Activated CD4-positive, alpha-beta memory T cell treated with anti-CD3 and anti-CD28 coated beads for 36 hours (primary cell): ENCODE measurements at regions not wholly inside any gene's neighbourhood (a gene's known extent, or its start where the extent isn't known, plus 50 kb on each side); places are given as distances from the start of the nearest gene placed in this dataset.
"Not testable (repeated sequence)": the region's sequence is repeated elsewhere in the genome, so short reads cannot be mapped to it uniquely, and the experiment has no call there.

ENCODE experiments used
- CTCF ChIA-PET: fragments of 350-600 bp; sonication (Branson Sonifier 250); formaldehyde crosslinking; loops from one replicate; lab custom pipeline; 2021; ENCODE audit warnings: antibody characterized with exemption, inconsistent platforms; lab: Charles Lee
- POLR2A ChIA-PET: fragments of 350-600 bp; sonication (Branson Sonifier 250); formaldehyde crosslinking; loops from one replicate; lab custom pipeline; 2021; ENCODE audit warnings: antibody characterized with exemption; lab: Charles Lee
- DNase-seq: peaks from one replicate; pipeline ENCODE4 v3.0.0-alpha.2; 2020
- H3K27ac Mint-ChIP-seq: one replicate; pipeline ENCODE4 v1.8.0; 2021; ENCODE audit warnings: mixed read lengths
- H3K27me3 Mint-ChIP-seq: one replicate; pipeline ENCODE4 v1.8.0; 2021; ENCODE audit warnings: mixed read lengths
- H3K36me3 Mint-ChIP-seq: one replicate; pipeline ENCODE4 v1.8.0; 2021; ENCODE audit warnings: mixed read lengths
- H3K4me1 Mint-ChIP-seq: one replicate; pipeline ENCODE4 v1.8.0; 2021; ENCODE audit warnings: low read depth, mixed read lengths
- H3K4me3 Mint-ChIP-seq: one replicate; pipeline ENCODE4 v1.8.0; 2021; ENCODE audit warnings: mild to moderate bottlenecking, mixed read lengths
- H3K9me3 Mint-ChIP-seq: one replicate; pipeline ENCODE4 v1.8.0; 2021; ENCODE audit warnings: mixed read lengths
- intact Hi-C: fragments of 100-400 bp; cut with micrococcal nuclease; formaldehyde crosslinking; loops from one replicate; pipeline ENCODE4 v1.15.1; 2023

DNA sequence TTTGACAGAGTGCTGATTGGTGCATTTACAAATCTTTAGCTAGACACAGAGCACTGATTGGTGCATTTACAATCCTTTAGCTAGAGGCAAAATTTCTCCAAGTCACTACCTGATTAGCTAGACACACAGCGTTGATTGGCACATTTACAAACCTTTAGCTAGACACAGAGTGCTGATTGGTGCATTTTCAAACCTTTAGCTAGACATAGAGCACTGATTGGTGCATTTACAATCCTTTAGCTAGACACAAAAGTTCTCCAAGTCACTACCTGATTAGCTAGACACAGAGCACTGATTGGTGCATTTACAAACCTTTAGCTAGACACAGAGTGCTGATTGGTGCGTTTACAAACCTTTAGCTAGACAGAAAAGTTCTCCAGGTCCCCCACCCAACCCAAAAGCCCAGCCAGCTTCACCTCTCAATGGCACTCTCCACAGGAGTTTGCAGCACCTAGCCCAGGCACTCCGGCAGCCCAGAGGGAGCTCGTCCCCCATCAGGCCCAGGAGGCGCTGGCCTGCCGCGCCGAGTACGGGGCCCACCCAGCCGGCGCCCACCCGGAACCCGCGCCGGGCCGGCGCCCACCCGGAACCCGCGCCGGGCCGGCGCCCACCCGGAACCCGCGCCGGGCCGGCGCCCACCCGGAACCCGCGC is 241.8 kb downstream of the ASXL3 start:
- DNase-seq, H3K36me3 Mint-ChIP-seq, H3K4me1 Mint-ChIP-seq, H3K4me3 Mint-ChIP-seq, POLR2A ChIA-PET, intact Hi-C loops, CTCF ChIA-PET, H3K9me3 Mint-ChIP-seq, H3K27me3 Mint-ChIP-seq, H3K27ac Mint-ChIP-seq: not testable (repeated sequence)

DNA sequence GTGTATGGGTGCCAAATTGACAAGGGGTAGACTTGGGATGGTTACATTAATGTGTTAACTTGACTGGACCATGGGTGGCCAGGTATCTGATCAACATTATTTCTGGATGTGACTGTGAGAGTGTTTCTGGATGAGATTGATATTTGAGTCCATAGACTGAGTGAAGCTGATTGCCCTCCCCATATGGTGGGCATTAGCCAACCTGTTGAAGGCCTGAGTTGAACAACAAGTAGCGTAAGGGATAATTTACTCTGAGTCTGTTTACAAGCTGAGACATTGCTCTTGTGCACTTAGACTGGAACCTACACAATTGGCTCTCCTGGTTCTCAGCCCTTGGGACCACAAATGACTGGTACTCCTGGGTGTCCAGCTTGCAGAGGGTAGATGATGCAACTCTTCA is 240.1 kb downstream of the ASXL3 start:
- Mint-ChIP-seq H3K9me3 (peaks cover 7% of the 10 kb centered on the region), H3K36me3 (no peaks in the 10 kb centered on the region), H3K27me3 (no peaks in the 10 kb centered on the region), H3K4me1 (no peaks in the 10 kb centered on the region), H3K4me3 (no peak overlapping the region), H3K27ac (no peak overlapping the region)
- intact Hi-C loops = no loop called here
- no peak for DNase-seq
- ChIA-PET CTCF (no interaction called here), POLR2A (no interaction called here)

DNA sequence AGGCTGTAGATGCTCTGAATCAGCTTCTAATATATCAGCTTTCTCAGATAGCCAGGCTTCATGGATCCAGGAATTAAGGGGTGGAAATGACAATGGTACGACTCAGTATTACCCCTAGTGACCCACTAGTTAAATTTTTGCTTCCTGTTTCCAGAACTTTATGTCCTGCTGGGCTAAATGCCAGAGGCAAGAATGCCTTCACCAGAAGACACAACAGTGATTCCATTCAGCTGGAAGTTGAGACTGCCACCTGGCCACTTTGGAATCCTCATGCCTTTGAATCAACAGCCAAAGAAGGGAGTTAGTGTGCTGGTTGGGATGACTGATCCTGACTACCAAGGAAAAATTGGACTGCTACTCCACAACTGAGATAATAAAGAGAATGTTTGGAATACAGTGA is 239.1 kb downstream of the ASXL3 start:
- Mint-ChIP-seq H3K27me3 (no peaks in the 10 kb centered on the region), H3K4me1 (no peaks in the 10 kb centered on the region), H3K27ac (no peak overlapping the region), H3K36me3 (no peaks in the 10 kb centered on the region), H3K4me3 (no peak overlapping the region), H3K9me3 (peaks cover 7% of the 10 kb centered on the region)
- intact Hi-C loops = no loop called here
- ChIA-PET CTCF (no interaction called here), POLR2A (no interaction called here)
- no peak for DNase-seq

- no peak overlapping the region for H3K27ac Mint-ChIP-seq
- ChIA-PET POLR2A (no interaction called here), CTCF (no interaction called here)
- DNase-seq = no peak
- H3K4me3 Mint-ChIP-seq = no peak overlapping the region
- peaks cover 10% of the 10 kb centered on the region for H3K9me3 Mint-ChIP-seq
- intact Hi-C loops = no loop called here
- no peaks in the 10 kb centered on the region for H3K27me3 Mint-ChIP-seq
- no peaks in the 10 kb centered on the region for H3K4me1 Mint-ChIP-seq
- H3K36me3 Mint-ChIP-seq = no peaks in the 10 kb centered on the region
Observed at GRCh38 chr18:33814546-33814945, 236.5 kb downstream of the ASXL3 start.

DNA sequence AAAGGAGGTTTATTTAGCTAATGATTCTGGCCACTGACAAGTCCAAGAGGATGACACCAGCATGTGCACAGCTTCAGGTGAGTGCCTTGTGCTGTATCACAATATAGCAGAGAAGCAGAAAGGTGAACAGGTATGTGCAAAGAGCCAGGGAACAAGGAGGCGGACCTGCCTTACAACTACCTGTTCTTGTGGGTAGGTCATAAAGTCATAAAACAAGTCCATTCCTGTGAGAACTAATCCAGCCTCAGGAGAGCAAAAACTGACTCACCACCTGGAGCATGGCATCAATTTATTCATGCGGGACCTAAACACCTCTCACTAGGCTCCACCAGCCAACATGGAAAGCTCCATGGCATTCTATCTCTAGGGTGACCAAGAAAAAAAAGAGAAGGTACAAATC is 234.2 kb downstream of the ASXL3 start:
- DNase-seq = no peak
- Mint-ChIP-seq H3K4me3 (no peak overlapping the region), H3K36me3 (no peaks in the 10 kb centered on the region), H3K4me1 (no peaks in the 10 kb centered on the region), H3K9me3 (peaks cover 5% of the 10 kb centered on the region), H3K27me3 (no peaks in the 10 kb centered on the region), H3K27ac (no peak overlapping the region)
- intact Hi-C loops = no loop called here
- CTCF ChIA-PET = no interaction called here
- POLR2A ChIA-PET = no interaction called here

GRCh38 chr18:33805592-33805991 is 227.6 kb downstream of the ASXL3 start:
- H3K36me3 Mint-ChIP-seq = no peaks in the 10 kb centered on the region
- no peak overlapping the region for H3K27ac Mint-ChIP-seq
- no peaks in the 10 kb centered on the region for H3K4me1 Mint-ChIP-seq
- intact Hi-C loops = no loop called here
- H3K9me3 Mint-ChIP-seq = peaks cover 5% of the 10 kb centered on the region
- H3K27me3 Mint-ChIP-seq = no peaks in the 10 kb centered on the region
- no peak overlapping the region for H3K4me3 Mint-ChIP-seq
- CTCF ChIA-PET = no interaction called here
- no peak for DNase-seq
- POLR2A ChIA-PET = no interaction called here

- ChIA-PET CTCF (no interaction called here), POLR2A (no interaction called here)
- Mint-ChIP-seq H3K36me3 (no peaks in the 10 kb centered on the region), H3K4me1 (no peaks in the 10 kb centered on the region), H3K9me3 (peaks cover 2% of the 10 kb centered on the region), H3K4me3 (no peak overlapping the region), H3K27me3 (no peaks in the 10 kb centered on the region), H3K27ac (no peak overlapping the region)
- DNase-seq = no peak
- intact Hi-C loops = no loop called here
Observed at GRCh38 chr18:33804258-33804657, 226.2 kb downstream of the ASXL3 start.

- H3K36me3 Mint-ChIP-seq = no peaks in the 10 kb centered on the region
- H3K4me1 Mint-ChIP-seq = no peaks in the 10 kb centered on the region
- H3K27ac Mint-ChIP-seq = no peak overlapping the region
- POLR2A ChIA-PET = interaction anchor here (0.6 kb wide), 1 partner anchor 183 kb away, joined by 3 read pairs; no protein-coding TSS in a partner anchor
- no peaks in the 10 kb centered on the region for H3K27me3 Mint-ChIP-seq
- peaks cover 2% of the 10 kb centered on the region for H3K9me3 Mint-ChIP-seq
- no peak for DNase-seq
- intact Hi-C loops = no loop called here
- no peak overlapping the region for H3K4me3 Mint-ChIP-seq
- CTCF ChIA-PET = no interaction called here
Observed at GRCh38 chr18:33803636-33804035, 225.6 kb downstream of the ASXL3 start.

DNA sequence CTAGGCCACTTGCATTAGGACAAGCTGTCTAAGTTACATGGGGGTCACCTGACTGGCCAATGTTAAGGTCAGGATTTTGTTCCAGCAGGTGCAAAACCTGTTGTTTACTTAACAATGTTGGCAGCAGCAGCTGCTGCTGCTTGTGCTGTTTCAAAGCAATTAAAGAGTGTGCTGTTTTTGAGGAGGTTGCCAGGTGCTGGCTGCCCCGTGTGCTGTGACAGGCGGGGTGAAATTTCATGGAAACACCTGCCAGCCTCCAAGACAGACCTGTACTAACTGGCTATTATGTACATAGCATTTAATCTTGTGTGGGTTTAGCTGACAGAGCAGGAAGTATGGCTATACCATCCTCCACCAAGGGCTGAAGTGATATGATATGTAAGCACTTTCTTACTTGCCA is 224.9 kb downstream of the ASXL3 start:
- Mint-ChIP-seq H3K4me1 (no peaks in the 10 kb centered on the region), H3K4me3 (no peak overlapping the region), H3K9me3 (peaks cover 2% of the 10 kb centered on the region), H3K27me3 (no peaks in the 10 kb centered on the region), H3K27ac (no peak overlapping the region), H3K36me3 (no peaks in the 10 kb centered on the region)
- intact Hi-C loops = no loop called here
- DNase-seq = no peak
- ChIA-PET POLR2A (no interaction called here), CTCF (no interaction called here)
